ENCODE measurements at regions not wholly inside any gene's neighbourhood (a gene's known extent, or its start where the extent isn't known, plus 50 kb on each side); places are given as distances from the start of the nearest gene placed in this dataset.

- DNase-seq (ENCODE audit: extremely low read depth, insufficient read length): no peak
- Histone ChIP-seq H3K4me3 (replicated peaks; ENCODE audit: low read depth, low read length) (no peak overlapping the region), H3K36me3 (ENCODE audit: control insufficient read depth, insufficient read depth, low read length) (no peaks in the 10 kb centered on the region), H3K27me3 (replicated peaks; ENCODE audit: control insufficient read depth, insufficient read depth, low read length) (no peaks in the 10 kb centered on the region; the same call in 1 of the 2 replicates)
- TF ChIP-seq CTCF (IDR thresholded peaks at IDR 0.05; ENCODE audit: insufficient read depth, low read length, poor library complexity, severe bottlenecking): no peak
Observed at GRCh38 chr10:31100662-31101061, 69.0 kb upstream of the ZNF438 start.

- DNase-seq (ENCODE audit: extremely low read depth, insufficient read length): peak; percentile 32
- Histone ChIP-seq H3K36me3 (ENCODE audit: control insufficient read depth, insufficient read depth, low read length) (no peaks in the 10 kb centered on the region), H3K4me3 (replicated peaks; ENCODE audit: low read depth, low read length) (no peak overlapping the region), H3K27me3 (replicated peaks; ENCODE audit: control insufficient read depth, insufficient read depth, low read length) (no peaks in the 10 kb centered on the region; the same call in 1 of the 2 replicates)
- TF ChIP-seq CTCF (IDR thresholded peaks at IDR 0.05; ENCODE audit: insufficient read depth, low read length, poor library complexity, severe bottlenecking): no peak
Observed at GRCh38 chr10:31101123-31101522, 69.5 kb upstream of the ZNF438 start.

- Histone ChIP-seq H3K27me3 (replicated peaks; ENCODE audit: control insufficient read depth, insufficient read depth, low read length) (no peaks in the 10 kb centered on the region), H3K4me3 (replicated peaks; ENCODE audit: low read depth, low read length) (no peak overlapping the region), H3K36me3 (ENCODE audit: control insufficient read depth, insufficient read depth, low read length) (no peaks in the 10 kb centered on the region)
- DNase-seq (ENCODE audit: extremely low read depth, insufficient read length): no peak
- no peak for TF ChIP-seq CTCF (IDR thresholded peaks at IDR 0.05; ENCODE audit: insufficient read depth, low read length, poor library complexity, severe bottlenecking)
Observed at GRCh38 chr10:31102421-31102820, 70.8 kb upstream of the ZNF438 start.

- no peak overlapping the region for H3K4me3 ChIP-seq (replicated peaks; ENCODE audit: low read depth, low read length)
- DNase-seq (ENCODE audit: extremely low read depth, insufficient read length): no peak
- TF ChIP-seq CTCF (IDR thresholded peaks at IDR 0.05; ENCODE audit: insufficient read depth, low read length, poor library complexity, severe bottlenecking): no peak
- no peaks in the 10 kb centered on the region for H3K27me3 ChIP-seq (replicated peaks; ENCODE audit: control insufficient read depth, insufficient read depth, low read length)
- H3K36me3 ChIP-seq (ENCODE audit: control insufficient read depth, insufficient read depth, low read length): no peaks in the 10 kb centered on the region
Observed at GRCh38 chr10:31103112-31103511, 71.4 kb upstream of the ZNF438 start.

GRCh38 chr10:31112961-31113360, 81.3 kb upstream of the ZNF438 start:
- Histone ChIP-seq H3K36me3 (ENCODE audit: control insufficient read depth, insufficient read depth, low read length) (no peaks in the 10 kb centered on the region), H3K4me3 (replicated peaks; ENCODE audit: low read depth, low read length) (no peak overlapping the region), H3K27me3 (replicated peaks; ENCODE audit: control insufficient read depth, insufficient read depth, low read length) (no peaks in the 10 kb centered on the region)
- DNase-seq (ENCODE audit: extremely low read depth, insufficient read length): no peak
- no peak for TF ChIP-seq CTCF (IDR thresholded peaks at IDR 0.05; ENCODE audit: insufficient read depth, low read length, poor library complexity, severe bottlenecking)

GRCh38 chr10:31116226-31116625, 84.6 kb upstream of the ZNF438 start:
- no peaks in the 10 kb centered on the region for H3K36me3 ChIP-seq (ENCODE audit: control insufficient read depth, insufficient read depth, low read length)
- DNase-seq (ENCODE audit: extremely low read depth, insufficient read length): no peak
- H3K27me3 ChIP-seq (replicated peaks; ENCODE audit: control insufficient read depth, insufficient read depth, low read length): no peaks in the 10 kb centered on the region
- no peak for TF ChIP-seq CTCF (IDR thresholded peaks at IDR 0.05; ENCODE audit: insufficient read depth, low read length, poor library complexity, severe bottlenecking)
- no peak overlapping the region for H3K4me3 ChIP-seq (replicated peaks; ENCODE audit: low read depth, low read length)

Measured in GM06990 (cell line).